HG03139 (cell line): ENCODE measurements at regions not wholly inside any gene's neighbourhood (a gene's known extent, or its start where the extent isn't known, plus 50 kb on each side); places are given as distances from the start of the nearest gene placed in this dataset.
"Not testable (repeated sequence)": the region's sequence is repeated elsewhere in the genome, so short reads cannot be mapped to it uniquely, and the experiment has no call there.

ENCODE experiments used
- ATAC-seq: cut with Tn5 transposase; IDR thresholded peaks from one replicate; pipeline ENCODE4 v1.9.1; 2021; ENCODE audit not compliant: unreplicated experiment

DNA sequence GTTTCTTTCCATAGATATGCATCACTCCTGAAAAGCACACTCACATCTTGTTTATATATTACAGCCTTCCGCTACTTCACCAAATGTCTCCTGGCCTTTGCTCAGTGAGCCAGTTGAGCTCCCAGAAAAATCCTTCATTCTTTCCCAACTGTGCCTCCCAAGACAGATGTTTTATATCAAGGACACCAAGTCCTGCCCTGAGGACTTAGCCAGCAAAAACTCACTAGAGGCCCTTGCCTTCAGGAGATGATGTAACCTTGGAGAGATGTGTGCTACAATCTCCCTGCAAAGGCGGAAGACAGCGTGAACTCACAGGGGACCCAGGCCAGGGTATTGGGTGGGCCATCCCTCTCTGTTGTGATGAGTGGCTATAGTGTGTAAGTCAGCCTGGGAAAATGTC, 86.1 kb upstream of the CTAGE1 start:
- ATAC-seq: no peak

DNA sequence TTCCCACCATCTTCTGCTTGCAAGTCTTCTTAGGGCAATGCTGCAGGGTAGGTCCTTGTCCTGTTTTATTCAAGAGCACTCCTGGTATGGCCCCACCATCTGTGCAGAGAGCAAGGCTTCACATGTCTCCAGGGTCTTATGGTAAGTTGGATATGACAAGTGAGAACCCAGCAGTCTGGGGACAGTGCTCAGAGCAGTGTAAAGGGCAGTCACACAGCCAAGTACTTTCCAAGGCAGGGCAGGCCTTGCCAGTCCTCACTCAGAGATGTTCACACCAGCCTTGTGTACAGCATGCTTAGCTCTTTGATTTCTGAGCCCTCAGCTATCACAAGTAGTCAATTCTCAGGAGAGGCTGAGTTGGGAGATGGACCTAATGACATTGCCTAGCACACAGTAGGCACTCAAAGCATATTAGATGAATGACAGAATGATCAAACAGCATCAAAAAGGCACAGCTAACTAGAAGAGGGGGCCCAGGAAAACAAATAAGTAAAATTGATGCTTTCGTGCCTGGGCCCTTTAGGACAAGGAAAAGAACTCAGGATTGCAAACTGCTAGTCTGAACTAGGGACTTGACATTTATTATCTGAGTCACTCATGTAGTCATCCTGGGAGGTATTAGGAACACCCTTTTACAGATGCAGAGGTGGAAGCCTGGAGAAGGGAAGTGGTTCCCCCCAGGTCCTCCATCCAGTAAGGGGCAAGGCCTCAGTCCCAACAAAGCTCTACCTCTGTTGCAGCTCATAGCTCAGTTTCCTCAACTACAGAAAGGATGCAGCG, 86.7 kb upstream of the CTAGE1 start:
- no peak for ATAC-seq

DNA sequence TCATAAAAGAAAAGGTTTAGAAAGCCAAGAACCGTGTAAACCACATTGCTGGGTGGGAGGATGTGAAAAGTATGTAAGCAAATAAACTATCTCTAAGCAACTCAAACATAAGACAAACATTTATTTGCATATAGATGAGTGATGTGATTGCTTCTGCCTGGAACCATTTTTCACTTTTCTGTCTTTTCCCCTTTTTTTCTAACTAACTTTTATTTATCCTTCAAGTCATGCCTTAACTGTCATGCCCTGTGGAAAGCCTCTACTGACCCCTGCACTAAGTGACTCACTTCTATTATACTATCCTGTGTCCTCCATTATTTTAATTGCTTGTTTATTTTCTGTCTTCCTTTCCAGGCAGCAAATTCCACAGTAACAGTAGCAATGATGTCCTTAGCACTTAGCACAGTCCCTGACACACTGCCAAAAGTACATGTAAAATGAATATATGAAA, 87.5 kb upstream of the CTAGE1 start:
- ATAC-seq: no peak

DNA sequence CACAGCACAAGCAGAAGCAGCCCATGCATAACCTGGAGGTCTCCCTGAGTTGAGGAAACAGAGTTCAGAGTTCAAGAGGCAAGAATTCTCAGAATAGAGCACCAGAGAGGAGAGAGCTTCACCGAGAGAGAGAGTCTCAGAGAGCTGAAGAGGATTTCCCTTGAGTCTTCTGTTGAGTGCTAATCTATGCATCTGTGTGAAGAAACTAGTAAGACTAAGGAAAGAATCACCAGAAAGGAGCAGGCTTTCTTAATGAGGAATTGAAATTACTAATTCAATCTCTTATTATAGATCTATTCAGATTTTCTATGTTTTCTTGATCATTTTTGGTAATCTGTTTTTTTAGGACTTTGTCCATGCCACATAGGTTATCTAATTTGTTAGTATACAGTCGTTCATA, 89.3 kb upstream of the CTAGE1 start:
- ATAC-seq: no peak

DNA sequence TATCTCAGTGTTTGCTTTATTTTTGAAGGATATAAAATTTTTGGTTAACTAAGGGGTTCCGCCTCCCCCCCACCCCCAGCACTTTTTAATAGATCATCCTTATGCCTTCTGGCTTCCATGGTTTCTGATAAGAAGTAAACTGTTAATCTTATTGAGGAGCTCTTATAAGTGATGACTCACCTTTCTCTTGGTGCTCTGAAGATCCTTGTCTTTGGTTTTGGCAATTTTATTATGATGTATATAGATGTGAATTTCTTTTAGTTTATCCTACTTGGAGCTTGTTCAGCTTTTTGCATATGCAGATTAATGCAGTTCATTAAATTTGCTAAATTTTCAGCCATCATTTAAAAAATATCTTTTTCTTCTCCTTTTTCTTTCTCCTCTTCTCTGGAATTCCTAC, 91.7 kb upstream of the CTAGE1 start:
- no peak for ATAC-seq

DNA sequence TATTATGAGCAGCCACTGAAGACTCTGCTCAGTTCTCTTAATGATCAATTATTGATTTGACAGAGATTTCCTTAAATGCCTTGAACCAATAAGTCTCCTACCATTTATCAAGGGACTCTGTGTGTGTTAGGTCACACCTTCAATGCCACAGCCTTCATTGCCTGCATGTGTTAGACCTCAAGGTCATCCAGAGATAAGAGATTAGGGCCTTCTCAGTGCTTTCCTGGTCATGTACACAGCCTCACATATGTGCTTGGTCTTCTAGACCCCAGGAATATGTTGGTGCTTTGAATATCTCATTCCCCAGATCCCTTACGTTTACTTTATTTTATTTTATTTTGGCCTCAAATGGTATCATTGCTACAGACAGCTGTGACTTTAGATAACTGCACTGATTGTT, 93.0 kb upstream of the CTAGE1 start:
- ATAC-seq: no peak

DNA sequence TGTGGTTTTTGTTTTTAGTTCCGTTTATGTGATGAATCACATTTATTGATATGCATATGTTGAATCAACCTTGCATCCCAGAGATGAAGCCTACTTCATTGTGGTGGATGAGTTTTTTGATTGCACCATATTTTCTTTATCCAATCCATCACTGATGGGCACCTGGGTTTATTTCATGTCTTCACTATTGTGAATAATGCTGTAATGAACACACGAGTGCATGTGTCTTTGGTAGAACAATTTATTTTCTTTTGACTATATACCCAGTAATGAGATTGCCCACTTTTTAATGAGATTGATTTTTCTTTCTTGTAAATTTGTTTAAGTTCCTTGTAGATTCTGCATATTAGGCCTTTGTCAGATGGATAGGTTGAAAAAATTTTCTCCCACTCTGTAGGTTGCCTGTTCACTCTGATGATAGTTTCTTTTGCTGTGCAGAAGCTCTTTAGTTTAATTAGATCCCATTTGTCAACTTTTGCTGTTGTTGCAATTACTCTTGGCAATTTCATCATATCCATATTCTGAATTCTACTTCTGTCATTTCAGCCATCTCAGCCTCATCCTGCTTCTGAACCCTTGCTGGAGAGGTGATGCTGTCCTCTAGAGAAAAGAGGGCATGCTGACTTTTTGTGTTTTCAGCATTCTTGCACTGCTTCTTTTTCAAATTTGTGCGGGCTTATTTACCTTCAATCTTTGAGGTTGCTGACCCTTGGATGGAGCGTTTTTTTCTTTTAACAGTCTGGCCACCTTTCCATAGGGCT, 96.2 kb upstream of the CTAGE1 start:
- no peak for ATAC-seq

DNA sequence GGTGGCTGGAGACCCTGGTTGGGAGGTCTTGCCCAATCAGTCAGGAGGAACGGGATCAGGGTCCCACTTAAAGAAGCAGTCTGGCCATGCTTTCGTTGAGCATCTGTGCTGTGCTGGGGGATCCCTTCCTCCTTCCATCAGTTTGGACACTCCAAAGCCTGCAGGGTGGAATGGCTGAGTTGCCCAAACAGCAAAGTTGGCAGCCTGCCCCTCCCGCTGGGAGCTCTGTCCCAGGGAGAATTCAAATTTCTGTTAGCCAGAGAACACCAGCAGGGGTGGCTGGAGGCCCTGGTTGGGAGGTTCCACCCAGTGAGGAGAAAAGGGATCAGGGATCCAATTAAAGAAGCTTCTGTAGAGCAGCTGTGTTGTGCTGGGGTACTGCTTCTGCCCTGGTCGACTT, 96.9 kb upstream of the CTAGE1 start:
- no peak for ATAC-seq

DNA sequence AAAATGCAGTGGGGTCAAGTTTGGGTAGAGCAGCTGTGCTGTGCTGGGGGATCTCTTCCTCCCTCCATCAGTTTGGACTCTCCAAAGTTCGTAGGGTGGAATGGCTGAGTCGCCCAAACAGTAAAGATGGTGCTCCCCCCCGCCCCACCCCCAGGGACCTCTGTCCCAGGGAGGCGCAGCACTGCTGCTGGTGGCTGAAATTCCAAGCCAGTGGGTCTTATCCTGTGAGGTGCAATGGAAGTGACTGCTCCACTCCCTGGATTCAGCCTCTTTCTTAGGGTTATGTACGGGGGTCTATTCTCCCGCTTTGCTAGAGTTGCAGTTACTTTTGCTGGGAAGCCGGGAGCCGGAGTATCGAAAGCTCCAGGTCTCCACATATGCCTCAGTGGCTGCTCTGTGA, 97.5 kb upstream of the CTAGE1 start:
- no peak for ATAC-seq

DNA sequence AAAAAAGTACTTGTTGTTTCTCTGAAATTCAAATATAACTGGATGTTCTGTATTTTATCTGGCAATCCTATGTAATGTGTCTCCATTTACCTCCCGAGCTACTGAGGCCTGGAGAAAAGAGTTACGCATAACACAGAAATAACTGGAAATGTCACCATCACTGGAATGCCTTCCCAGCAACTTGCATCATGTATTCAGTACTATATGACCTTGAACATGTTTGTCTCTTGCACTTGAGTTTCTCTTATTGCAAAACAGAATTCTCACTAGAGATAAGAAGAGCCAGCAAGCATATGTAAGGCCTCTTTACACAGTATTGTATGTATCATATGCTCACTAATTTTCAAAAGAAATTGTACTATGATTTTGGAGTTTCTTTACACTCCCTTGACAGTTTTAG, 99.6 kb upstream of the CTAGE1 start:
- ATAC-seq: no peak

DNA sequence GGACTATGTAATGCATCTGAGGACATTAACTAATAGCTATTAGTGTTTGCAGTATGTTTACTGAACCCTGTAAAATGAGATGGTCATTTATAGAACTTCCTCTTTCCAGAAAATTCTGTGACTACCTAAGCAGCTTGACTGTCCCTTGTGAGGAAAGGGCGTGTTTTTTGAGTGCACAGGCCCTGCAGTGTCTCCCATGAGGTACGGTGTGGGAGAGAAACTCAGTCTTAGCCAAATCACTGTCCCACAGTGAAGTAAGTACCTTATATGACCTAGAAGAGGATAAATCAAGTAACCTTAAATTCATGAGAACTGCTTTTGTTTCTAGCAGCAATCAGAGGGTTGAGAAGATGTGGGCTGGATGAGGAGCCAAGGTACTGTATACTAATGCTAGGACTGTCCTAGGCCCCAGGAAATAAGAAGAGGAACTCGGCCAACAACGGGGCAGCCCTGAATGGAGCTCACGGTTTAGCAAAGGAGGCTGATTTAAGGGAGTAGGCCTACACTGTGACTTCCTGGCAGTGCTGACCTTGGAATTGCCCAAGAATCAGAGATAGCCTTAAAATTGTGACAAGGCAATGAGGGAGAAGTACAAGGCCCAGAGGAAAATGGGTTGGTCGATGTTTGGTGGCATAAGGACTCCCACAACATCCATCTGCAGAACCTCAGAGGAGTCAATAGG, 103.5 kb upstream of the CTAGE1 start:
- no peak for ATAC-seq

DNA sequence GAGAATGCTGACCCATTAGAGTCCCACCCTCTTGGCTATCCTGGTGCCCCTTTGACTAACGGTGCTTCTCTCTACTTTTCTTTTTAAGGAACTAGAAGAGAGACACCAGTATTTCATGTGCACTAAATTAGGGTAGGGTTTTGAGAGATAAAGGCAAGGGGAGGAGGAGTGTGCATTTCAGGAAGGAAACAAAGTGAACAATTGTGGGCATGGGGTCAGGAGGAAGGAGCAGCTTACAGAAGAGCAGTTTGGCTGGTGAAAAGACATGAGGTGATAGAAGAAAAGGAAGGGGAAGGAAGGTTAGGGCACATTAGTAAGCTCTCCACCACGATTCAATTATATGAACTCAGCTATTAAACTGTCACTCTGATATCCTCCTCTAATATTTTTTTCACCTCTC, 105.8 kb upstream of the CTAGE1 start:
- no peak for ATAC-seq

DNA sequence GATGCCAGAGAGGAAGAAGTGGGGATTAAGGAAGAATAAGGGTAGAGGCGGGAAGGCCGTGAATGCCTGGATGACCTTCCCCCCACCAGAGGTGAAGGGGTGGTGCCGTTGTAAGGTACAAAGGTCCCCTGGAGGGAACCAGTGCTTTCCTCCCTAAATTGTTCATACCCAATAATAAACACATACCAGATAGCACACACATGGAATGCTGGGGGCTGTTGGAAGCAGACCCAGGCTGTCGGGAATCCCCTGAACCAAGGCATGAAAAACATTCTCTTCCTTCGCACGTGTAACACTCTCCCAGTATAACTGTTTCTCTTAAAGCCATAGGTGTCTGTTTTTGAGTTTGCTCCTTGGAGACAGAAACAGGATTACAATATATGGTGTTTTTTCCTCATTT, 107.1 kb upstream of the CTAGE1 start:
- no peak for ATAC-seq

DNA sequence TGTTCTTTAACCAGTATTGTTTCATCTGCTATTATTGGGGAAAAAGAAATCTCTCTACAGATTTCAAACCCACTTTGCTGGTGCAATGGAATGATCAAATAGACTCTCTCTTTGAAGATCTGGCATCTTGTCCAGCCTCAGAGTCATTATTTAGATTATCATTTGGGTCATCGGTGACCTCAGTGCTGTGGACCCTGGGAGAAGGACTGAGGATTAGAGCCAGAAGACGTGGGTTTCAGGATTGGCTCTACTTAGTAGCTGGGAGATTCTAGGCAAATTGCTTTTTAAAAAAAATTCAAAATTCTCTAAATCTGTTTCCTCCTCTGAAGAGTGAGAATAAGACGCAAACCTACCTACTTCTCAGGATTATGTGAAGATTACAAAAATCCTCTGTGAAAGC, 107.6 kb upstream of the CTAGE1 start:
- ATAC-seq: no peak

DNA sequence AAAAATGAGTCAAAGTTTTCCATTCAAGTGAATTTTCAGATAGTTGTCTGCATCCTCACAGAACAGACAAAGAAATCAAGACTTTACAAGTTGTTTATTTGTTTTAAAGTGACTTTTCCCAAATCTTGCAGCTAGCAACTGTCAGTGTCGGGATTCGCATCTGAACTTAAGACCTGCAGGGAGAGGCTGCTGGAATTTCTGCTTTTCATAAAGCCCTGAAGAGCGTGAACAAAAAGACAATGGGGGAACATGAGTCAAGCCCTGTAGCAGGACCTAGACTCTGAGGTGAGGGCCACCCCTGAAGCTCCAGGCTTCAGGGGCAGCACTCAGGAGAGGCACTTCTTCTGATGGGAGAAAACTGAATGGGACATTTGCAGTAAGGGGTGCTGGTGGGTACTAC, 108.2 kb upstream of the CTAGE1 start:
- no peak for ATAC-seq

DNA sequence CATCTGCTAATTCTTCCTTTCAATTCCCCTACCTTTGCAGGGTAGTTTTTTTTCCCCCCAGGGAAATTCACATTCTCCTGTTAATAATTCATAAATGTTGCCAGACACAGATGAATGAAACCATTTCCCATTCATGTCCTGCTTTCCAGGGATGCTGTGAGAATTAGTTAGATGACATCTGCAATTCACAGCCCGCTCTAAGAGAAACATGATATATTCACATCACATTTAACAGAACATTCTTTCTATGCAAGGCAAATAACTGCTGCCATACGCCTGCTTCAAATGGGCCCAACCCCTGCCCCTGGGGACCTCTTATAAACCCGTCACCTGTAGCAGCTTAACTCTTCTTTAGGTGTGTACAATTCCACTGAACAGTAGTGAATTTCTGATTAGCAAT, 110.6 kb upstream of the CTAGE1 start:
- no peak for ATAC-seq

DNA sequence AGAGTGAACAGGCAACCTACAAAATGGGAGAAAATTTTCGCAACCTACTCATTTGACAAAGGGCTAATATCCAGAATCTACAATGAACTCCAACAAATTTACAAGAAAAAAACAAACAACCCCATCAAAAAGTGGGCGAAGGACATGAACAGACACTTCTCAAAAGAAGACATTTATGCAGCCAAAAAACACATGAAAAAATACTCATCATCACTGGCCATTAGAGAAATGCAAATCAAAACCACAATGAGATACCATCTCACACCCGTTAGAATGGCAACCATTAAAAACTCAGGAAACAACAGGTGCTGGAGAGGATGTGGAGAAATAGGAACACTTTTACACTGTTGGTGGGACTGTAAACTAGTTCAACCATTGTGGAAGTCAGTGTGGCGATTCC, 117.0 kb upstream of the CTAGE1 start:
- ATAC-seq: not testable (repeated sequence)

DNA sequence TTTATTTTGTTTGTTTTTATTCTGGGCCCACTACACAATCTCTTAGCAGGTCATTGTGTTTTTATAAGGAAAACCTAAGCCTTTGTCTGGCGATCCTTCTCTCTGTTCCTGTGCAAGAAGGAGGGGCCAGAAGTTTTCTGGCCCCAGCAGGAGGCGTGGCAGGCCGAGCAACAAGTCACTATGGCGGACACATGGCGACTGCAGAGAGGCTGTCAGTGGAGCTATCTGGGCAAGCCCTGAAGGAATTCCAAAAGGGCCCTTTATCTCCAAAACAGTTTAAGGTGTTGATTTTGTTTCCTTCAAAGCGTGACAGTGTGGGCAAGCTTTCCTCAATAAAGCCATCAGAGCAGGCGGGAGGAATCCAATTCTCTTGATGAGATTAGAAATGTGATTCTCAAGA, 118.8 kb upstream of the CTAGE1 start:
- ATAC-seq: no peak

DNA sequence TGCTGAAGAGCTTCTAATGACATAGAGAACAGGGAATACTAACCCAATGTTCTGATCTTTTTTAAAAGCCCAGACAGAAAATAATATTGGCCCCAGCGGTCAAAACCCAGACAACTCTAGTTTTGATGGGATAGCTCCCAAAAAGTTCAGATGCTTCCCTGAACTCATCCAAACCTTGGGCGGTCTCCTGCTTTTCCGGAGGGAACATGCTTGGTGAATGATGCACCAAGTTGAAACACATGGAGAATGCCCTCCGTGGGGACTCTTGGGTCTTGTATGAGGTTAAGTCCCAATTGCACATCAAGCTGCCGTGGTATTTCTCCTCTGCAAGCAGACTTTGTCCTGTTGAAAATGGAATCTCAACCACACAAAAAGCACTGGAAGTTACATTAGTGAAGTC, 120.7 kb upstream of the CTAGE1 start:
- no peak for ATAC-seq

DNA sequence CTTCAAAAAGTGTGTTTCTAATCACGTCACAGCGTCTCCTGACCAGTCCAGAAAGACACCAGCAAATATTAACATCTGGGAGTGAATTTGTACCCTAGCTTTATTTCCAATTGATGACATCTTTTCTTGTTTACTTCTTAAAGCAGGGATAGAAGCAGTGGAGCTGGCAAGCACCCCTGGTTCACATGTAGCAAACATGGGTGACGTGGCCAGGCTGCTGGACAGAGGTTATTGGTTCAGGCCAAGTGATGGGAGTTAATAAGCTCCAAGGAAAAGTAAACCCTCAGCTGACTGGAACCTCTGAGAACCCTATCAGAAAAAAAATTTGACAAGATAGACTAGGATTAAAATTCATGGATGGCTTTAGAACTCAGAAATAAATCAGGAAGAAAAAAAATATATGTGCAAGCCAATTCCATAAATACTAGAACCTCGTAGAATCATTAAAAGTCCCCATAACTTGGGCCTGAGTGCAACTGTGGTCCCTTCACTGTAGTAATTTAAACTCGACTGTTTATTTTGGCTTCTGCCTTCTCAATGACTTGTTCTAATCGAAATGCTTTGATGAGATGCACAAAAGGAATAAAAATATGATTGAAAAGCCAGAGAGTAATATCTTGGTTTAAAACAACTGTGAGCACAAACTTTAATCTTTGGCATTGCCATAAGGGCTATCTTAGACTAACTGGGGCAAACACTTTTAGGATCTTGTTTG, 121.5 kb upstream of the CTAGE1 start:
- no peak for ATAC-seq

DNA sequence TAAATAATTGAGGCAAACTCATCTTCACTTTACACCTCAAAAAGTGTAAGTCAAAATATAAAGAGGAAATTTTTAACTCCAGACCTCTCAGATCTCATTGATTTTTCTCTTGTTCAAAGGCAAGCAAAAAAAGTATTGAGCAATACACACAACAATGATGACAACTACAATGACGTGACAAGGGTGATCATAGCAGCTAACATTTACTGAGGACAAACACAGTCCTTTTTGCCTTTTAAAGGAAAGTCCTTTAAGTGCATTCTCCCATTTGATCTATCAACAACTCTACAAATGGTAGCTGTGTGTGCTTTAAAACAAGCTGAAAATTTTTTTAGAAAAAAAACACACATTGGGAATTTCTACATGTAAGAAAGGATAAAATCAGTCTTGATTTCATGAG, 123.5 kb upstream of the CTAGE1 start:
- no peak for ATAC-seq
